Endothelial cell of umbilical vein (primary cell): ENCODE measurements at regions not wholly inside any gene's neighbourhood (a gene's known extent, or its start where the extent isn't known, plus 50 kb on each side); places are given as distances from the start of the nearest gene placed in this dataset.

Experiments
- BruUV-seq: library from RNA; stranded (reverse); fragments of 400-500 nt; replicated peaks from 2 replicates; lab custom pipeline; 2021; lab: Mats Ljungman, UMichigan
- CTCF ChIA-PET: fragments of 300-600, 350-600 bp; sonication (Branson Sonifier 250); formaldehyde crosslinking; loops from one replicate; lab custom pipeline; 2021; ENCODE audit warnings: antibody characterized with exemption, inconsistent platforms; lab: Charles Lee
- POLR2A ChIA-PET: fragments of 300-600, 350-600 bp; sonication (Branson Sonifier 250); formaldehyde crosslinking; loops from one replicate; lab custom pipeline; 2021; ENCODE audit warnings: antibody characterized with exemption, inconsistent platforms; lab: Charles Lee
- DNase-seq: peaks from one replicate; pipeline ENCODE4 v3.0.0-alpha.2; 2011; ENCODE audit warnings: low read depth, low spot score
- FAIRE-seq: peaks from 2 replicates; lab custom pipeline; 2011; peaks lifted over from hg19 to GRCh38; lab: Jason Lieb, UNC
- H2AFZ ChIP-seq: 2 replicates; pipeline ENCODE4 v1.6.0; 2012; ENCODE audit warnings: low read depth, low read length, control low read depth, inconsistent platforms
- H3K27ac ChIP-seq: 2 replicates; pipeline ENCODE4 v1.5.1; 2011; ENCODE audit warnings: low read depth, mild to moderate bottlenecking, control low read depth, low read length, moderate library complexity; ENCODE audit not compliant: insufficient read depth
- H3K27me3 ChIP-seq, 2 experiments: 2 replicates each; pipeline versions ENCODE4 v1.6.0 to v1.6.1; 2011; ENCODE audit warnings: low read length in 2 of 2, mixed read lengths in 1 of 2; ENCODE audit not compliant: control insufficient read depth in 2 of 2, insufficient read depth in 2 of 2
- H3K36me3 ChIP-seq, 2 experiments: 2 replicates in 1 of 2; 3 replicates in 1 of 2; pipeline ENCODE4 v1.5.1; 2011; ENCODE audit warnings: low read length in 2 of 2, mild to moderate bottlenecking in 1 of 2, moderate library complexity in 1 of 2; ENCODE audit not compliant: control insufficient read depth in 2 of 2, insufficient read depth in 2 of 2; ENCODE audit errors: extremely low read depth in 1 of 2
- H3K4me1 ChIP-seq: 3 replicates; pipeline ENCODE4 v1.5.1; 2011; ENCODE audit warnings: mild to moderate bottlenecking, low read length; ENCODE audit not compliant: control insufficient read depth, insufficient read depth; ENCODE audit errors: extremely low read depth
- H3K4me2 ChIP-seq: 2 replicates; pipeline ENCODE4 v1.6.1; 2011; ENCODE audit warnings: low read length, control low read depth, mixed read lengths; ENCODE audit not compliant: insufficient read depth
- H3K4me3 ChIP-seq, 3 experiments: fragments of 200-600 bp in 1 of 3; sonication (generic), shearing (Covaris generic) in 1 of 3; replicated peaks in 1 of 3; 2 replicates each; pipeline ENCODE4 v1.5.1; 2011 to 2016; ENCODE audit warnings: control low read depth in 3 of 3, low read length in 3 of 3, mild to moderate bottlenecking in 2 of 3, inconsistent platforms in 1 of 3, low read depth in 1 of 3, moderate library complexity in 1 of 3; ENCODE audit not compliant: insufficient read depth in 1 of 3
- H3K79me2 ChIP-seq: 2 replicates; pipeline ENCODE4 v1.6.0; 2012; ENCODE audit warnings: low read length, inconsistent platforms; ENCODE audit not compliant: control insufficient read depth, insufficient read depth
- H3K9ac ChIP-seq: replicated peaks from 2 replicates; pipeline ENCODE3; 2011; ENCODE audit warnings: low read length, control low read depth; ENCODE audit not compliant: insufficient read depth; ENCODE audit errors: extremely low read depth
- H3K9me1 ChIP-seq: replicated peaks from 3 replicates; pipeline ENCODE4 v1.6.0; 2011; ENCODE audit warnings: mild to moderate bottlenecking, low read length; ENCODE audit not compliant: control insufficient read depth, insufficient read depth; ENCODE audit errors: extremely low read depth
- H3K9me3 ChIP-seq: replicated peaks from 2 replicates; pipeline ENCODE4 v1.5.1; 2012; ENCODE audit warnings: low read length, inconsistent platforms; ENCODE audit not compliant: control insufficient read depth, insufficient read depth
- H4K20me1 ChIP-seq: replicated peaks from 2 replicates; pipeline ENCODE3; 2011; ENCODE audit warnings: mild to moderate bottlenecking, low read length; ENCODE audit not compliant: control insufficient read depth, insufficient read depth; ENCODE audit errors: extremely low read depth
- EZH2 ChIP-seq: IDR thresholded peaks from 2 replicates; pipeline ENCODE4 v1.6.1; 2012; ENCODE audit warnings: borderline replicate concordance, low read depth, mild to moderate bottlenecking, moderate library complexity, low read length, inconsistent platforms; ENCODE audit not compliant: severe bottlenecking
- FOS ChIP-seq: IDR thresholded peaks from 2 replicates; pipeline ENCODE4 v1.6.1; 2011; ENCODE audit warnings: mild to moderate bottlenecking, low read length, moderate library complexity, borderline replicate concordance; ENCODE audit not compliant: insufficient read depth
- GATA2 ChIP-seq: IDR thresholded peaks from 2 replicates; pipeline ENCODE4 v1.7.0; 2011; ENCODE audit warnings: low read depth, mild to moderate bottlenecking, moderate library complexity, mixed read lengths, low read length; ENCODE audit not compliant: insufficient read length, insufficient read depth
- JUN ChIP-seq: IDR thresholded peaks from 2 replicates; pipeline ENCODE4 v1.6.1; 2011; ENCODE audit warnings: borderline replicate concordance, low read depth; ENCODE audit not compliant: insufficient read length, insufficient read depth
- MYC ChIP-seq: IDR thresholded peaks from one replicate; pipeline ENCODE4 v1.6.1; 2011; ENCODE audit warnings: mild to moderate bottlenecking, low read depth, low read length
- POLR2A ChIP-seq: IDR thresholded peaks from 2 replicates; pipeline ENCODE4 v1.6.1; 2012; ENCODE audit warnings: low read depth, mild to moderate bottlenecking, control low read depth, low read length
- POLR2AphosphoS5 ChIP-seq: IDR thresholded peaks from 2 replicates; pipeline ENCODE4 v1.6.1; 2012; ENCODE audit warnings: low read depth, mild to moderate bottlenecking, control low read depth, low read length, moderate library complexity; ENCODE audit not compliant: insufficient read depth
- dilution Hi-C: fragments of 300-500 bp; cut with MboI; formaldehyde crosslinking; loops from one replicate; pipeline ENCODE4 v1.15.0; 2019; ENCODE audit warnings: low sequenced_read_pairs; ENCODE audit not compliant: extremely low pct_ligation_motif_present
- intact Hi-C: fragments of 100-400 bp; cut with micrococcal nuclease; formaldehyde crosslinking; loops from one replicate; pipeline ENCODE4 v1.10.0; 2022
- TF ChIP-seq, protein P1 (sequence below): IDR thresholded peaks from 2 replicates; pipeline ENCODE4 v1.6.1; 2011; ENCODE audit not compliant: insufficient read depth, insufficient read length
- TF ChIP-seq, protein P2 (sequence below), 2 donors: IDR thresholded peaks; 1 replicate in 1 of 2; 2 replicates in 1 of 2; pipeline ENCODE4 v1.5.1; 2011; ENCODE audit warnings: low read length in 2 of 2, mild to moderate bottlenecking in 2 of 2, moderate library complexity in 2 of 2, control low read depth in 1 of 2, inconsistent platforms in 1 of 2, low read depth in 1 of 2; ENCODE audit not compliant: insufficient read depth in 1 of 2; ENCODE audit errors: extremely low read depth in 1 of 2

DNA sequence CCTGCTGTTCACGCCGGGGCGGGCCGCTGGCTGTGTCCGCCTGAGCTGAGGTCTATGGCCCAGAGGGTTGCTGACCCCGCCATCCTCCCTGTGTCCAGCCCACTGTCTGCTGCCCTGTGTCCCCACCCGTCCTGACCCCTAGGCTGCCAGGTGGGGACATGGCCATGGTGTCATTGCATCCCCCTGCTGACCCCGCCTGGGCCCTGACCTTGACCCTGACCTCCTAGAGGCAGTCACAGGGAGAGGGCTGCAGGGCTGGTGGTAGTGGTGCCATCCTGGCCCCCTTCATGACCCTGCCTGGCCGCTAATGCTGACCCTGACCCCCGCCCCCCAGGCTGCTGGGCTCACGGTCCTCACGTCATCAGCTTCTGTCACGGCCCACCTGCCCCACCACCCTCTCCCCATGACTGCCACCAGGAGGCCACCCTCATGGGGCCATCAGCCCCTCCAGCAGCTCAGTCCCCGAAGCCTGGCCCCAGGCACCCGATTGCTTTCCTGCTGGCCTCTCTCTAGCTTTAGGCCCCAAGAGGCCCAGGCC is 285.9 kb downstream of the BRD1 start:
- no peak for FAIRE-seq

More for the DNA sequence above, 285.9 kb downstream of the BRD1 start:
- intact Hi-C loops = no loop called here
- dilution Hi-C loops = no loop called here
- DNase-seq = no peak
- ChIA-PET POLR2A (no interaction called here), CTCF (no interaction called here)
- H3K27ac ChIP-seq = no peak overlapping the region
- H3K9ac ChIP-seq = no peak overlapping the region
- H3K9me3 ChIP-seq = no peaks in the 10 kb centered on the region
- H3K4me3 ChIP-seq = no peak overlapping the region
- no peaks in the 10 kb centered on the region for H3K36me3 ChIP-seq
- no peak overlapping the region for H3K4me2 ChIP-seq
- H3K79me2 ChIP-seq = no peaks in the 10 kb centered on the region
- no peaks in the 10 kb centered on the region for H3K9me1 ChIP-seq
- no peak for TF ChIP-seq POLR2AphosphoS5
- TF ChIP-seq JUN = no peak
- TF ChIP-seq POLR2A = no peak
- no peak for TF ChIP-seq EZH2
- TF ChIP-seq FOS = no peak
- TF ChIP-seq, protein P1, sequence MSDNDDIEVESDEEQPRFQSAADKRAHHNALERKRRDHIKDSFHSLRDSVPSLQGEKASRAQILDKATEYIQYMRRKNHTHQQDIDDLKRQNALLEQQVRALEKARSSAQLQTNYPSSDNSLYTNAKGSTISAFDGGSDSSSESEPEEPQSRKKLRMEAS = no peak
- TF ChIP-seq MYC = no peak
- TF ChIP-seq, protein P2, sequence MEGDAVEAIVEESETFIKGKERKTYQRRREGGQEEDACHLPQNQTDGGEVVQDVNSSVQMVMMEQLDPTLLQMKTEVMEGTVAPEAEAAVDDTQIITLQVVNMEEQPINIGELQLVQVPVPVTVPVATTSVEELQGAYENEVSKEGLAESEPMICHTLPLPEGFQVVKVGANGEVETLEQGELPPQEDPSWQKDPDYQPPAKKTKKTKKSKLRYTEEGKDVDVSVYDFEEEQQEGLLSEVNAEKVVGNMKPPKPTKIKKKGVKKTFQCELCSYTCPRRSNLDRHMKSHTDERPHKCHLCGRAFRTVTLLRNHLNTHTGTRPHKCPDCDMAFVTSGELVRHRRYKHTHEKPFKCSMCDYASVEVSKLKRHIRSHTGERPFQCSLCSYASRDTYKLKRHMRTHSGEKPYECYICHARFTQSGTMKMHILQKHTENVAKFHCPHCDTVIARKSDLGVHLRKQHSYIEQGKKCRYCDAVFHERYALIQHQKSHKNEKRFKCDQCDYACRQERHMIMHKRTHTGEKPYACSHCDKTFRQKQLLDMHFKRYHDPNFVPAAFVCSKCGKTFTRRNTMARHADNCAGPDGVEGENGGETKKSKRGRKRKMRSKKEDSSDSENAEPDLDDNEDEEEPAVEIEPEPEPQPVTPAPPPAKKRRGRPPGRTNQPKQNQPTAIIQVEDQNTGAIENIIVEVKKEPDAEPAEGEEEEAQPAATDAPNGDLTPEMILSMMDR (IDR thresholded peaks at IDR 0.05; ENCODE audit: extremely low read depth in 1 of 2, insufficient read depth in 1 of 2, low read depth in 1 of 2, low read length in 2 of 2) = no peak
- TF ChIP-seq GATA2 = no peak
- no peaks in the 10 kb centered on the region for H3K4me1 ChIP-seq
- H2AFZ ChIP-seq = no peak overlapping the region
- no peaks in the 10 kb centered on the region for H3K27me3 ChIP-seq
- no peaks in the 10 kb centered on the region for H4K20me1 ChIP-seq
- BruUV-seq = no TSS peak
